HG02884 (cell line): ENCODE measurements at regions not wholly inside any gene's neighbourhood (a gene's known extent, or its start where the extent isn't known, plus 50 kb on each side); places are given as distances from the start of the nearest gene placed in this dataset.
"Not testable (repeated sequence)": the region's sequence is repeated elsewhere in the genome, so short reads cannot be mapped to it uniquely, and the experiment has no call there.

Experiments
- ATAC-seq: cut with Tn5 transposase; IDR thresholded peaks from one replicate; pipeline ENCODE4 v1.9.1; 2021; ENCODE audit warnings: mild to moderate bottlenecking, moderate library complexity; ENCODE audit not compliant: unreplicated experiment

DNA sequence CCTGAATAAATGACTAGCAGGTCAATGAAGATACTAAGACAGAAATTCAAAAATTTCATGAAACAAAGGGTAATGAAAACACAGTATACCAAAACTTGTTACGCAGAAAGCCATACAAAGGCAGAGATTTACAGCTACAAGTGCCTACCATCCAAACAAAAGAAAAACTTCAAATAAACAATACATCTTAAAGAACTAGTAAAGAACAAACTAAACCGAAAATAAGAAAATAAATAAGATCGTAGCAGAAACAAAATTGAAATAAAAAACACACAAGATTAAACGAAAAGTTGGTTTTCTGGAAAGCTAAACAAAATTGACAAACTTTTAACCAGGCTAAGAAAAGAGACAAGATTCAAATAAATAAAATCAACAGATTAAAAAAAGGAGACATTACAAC, 51.5 kb downstream of the VPREB1 start:
- not testable (repeated sequence) for ATAC-seq

- ATAC-seq, result not testable (repeated sequence)
Measured at GRCh38 chr22:22297159-22297793, 52.7 kb downstream of the VPREB1 start.

DNA sequence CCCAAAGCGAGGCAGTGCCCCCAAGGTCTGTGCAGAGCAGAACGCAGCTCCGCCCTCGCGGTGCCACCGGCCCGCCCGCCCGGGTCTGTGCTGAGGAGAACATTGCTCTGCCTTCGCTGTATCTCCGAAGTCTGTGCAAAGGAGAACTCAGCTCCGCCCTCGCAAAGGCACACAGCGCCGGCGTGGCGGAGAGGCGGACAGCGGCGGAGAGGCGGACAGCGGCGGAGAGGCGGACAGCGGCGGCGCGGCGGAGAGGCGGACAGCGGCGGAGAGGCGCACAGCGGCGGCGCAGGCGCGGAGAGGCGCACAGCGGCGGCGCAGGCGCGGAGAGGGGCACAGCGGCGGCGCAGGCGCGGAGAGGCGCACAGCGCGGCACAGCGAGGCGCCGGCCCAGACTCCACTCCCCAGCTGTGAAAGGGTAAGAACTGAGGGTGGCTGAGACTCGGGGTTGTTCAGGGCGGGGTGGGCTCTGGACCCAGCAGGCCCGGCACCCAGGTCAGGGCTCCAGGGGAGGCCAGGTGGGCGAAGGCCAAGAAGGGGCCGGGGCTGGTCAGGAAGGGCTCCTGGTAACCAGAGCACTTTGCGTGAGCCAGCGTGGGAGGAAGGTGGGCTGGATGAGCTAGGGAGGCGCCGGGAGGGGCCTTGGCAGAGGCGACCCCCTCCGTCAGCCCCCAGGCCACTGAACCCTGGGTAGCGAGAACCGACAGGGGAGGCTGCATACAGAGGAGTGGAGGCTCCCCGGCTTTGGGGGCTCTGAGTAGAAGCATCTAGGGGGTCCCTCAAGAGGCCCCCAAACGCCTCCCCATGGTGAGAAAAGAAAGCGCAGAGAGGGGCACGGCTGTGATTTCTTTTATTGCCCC, 53.4 kb downstream of the VPREB1 start:
- peak; percentile 63 for ATAC-seq

- ATAC-seq, result not testable (repeated sequence)
Measured at GRCh38 chr22:22298654-22299009, 54.0 kb downstream of the VPREB1 start.

- not testable (repeated sequence) for ATAC-seq
Measured at GRCh38 chr22:22300511-22300910, 55.9 kb downstream of the VPREB1 start.

DNA sequence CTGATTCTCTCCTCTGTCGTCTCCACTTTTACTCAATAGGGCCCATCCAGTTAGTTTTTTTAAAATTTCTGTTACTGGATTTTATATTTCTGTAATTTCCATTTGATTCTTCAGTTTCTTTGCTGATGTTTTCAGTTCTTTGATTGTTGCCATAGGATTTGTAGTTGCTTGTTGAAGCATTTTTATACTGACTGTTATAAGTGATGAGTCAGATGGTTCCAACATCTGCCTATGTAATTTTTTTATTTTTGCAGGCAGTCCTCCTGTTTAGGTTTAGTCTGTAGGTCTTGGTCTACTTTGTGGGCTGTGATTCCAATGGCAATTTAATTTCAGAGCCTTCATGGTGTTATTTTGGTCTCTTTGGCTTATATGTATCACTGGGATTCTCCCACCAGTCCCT, 56.4 kb downstream of the VPREB1 start:
- ATAC-seq, result not testable (repeated sequence)

DNA sequence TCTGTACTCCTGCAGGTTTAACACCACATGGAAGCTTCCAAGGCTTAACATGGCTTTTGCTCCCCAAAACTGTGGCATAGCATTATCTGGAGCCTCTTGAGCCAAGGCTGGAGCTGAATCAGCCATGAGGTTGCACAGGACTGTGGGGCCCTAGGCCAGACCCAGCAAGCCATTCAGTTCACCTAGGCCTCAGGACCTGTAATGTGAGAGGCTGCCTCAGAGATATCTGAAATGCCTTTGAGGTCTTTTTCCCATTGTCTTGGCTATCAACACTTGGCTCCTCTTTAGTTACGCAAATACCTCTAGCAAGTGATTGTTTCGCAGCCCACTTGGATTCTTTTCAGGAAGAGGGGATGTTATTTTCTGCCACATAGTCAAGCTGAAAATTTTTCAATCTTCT, 72.0 kb downstream of the VPREB1 start:
- no peak for ATAC-seq

DNA sequence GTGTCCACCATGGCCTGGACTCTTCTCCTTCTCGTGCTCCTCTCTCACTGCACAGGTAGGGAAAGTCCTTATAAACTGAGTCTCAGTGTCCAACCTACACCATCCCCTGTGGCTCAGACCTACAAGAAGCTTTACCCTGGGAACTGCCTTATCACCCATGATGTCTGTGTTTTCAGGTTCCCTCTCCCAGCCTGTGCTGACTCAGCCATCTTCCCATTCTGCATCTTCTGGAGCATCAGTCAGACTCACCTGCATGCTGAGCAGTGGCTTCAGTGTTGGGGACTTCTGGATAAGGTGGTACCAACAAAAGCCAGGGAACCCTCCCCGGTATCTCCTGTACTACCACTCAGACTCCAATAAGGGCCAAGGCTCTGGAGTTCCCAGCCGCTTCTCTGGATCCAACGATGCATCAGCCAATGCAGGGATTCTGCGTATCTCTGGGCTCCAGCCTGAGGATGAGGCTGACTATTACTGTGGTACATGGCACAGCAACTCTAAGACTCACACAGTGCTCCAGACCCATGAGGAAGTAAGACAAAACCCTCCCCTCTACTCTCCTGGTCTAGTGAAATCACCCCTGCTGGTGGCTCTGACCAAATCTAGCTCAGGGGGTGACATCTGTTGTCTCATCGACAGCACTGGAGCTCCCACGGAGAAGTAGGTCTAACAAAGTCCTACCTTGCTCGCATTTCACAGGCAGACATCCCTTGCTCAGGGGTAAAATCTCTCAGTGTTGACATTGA, 74.3 kb downstream of the VPREB1 start:
- no peak for ATAC-seq

- peak; percentile 65 for ATAC-seq
Measured at GRCh38 chr22:22321743-22322611, 77.4 kb downstream of the VPREB1 start.

DNA sequence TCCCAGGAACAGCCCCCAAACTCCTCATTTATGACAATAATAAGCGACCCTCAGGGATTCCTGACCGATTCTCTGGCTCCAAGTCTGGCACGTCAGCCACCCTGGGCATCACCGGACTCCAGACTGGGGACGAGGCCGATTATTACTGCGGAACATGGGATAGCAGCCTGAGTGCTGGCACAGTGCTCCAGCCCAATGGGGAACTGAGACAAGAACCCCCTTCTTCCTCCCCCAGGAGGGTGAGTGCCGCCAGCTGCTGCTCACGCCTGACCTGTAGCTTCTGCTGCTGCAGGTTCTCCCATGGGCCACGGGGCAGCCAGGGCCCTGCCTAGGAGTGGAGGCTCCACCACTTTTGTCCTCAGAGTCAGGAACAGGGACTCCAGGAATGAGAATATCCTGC, 78.2 kb downstream of the VPREB1 start:
- no peak for ATAC-seq

DNA sequence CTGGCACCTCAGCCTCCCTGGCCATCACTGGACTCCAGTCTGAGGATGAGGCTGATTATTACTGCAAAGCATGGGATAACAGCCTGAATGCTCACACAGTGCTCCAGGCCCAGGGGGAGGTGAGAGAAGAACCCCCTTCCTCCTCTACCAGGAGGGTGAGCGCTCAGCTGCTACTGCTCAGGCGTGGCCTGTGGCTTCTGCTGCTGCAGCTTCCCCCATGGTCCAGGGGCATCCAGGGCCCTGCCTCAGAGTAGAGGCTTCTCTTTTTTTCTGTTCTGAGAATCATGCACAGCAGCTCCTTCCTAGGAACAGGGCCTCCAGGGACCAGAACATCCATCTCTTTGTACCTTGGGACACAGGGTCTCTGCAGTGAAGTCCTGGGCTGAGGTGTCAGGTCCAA, 83.1 kb downstream of the VPREB1 start:
- no peak for ATAC-seq

- ATAC-seq, result no peak
Measured at GRCh38 chr22:22329792-22330191, 85.2 kb downstream of the VPREB1 start.

- not testable (repeated sequence) for ATAC-seq
Measured at GRCh38 chr22:22335640-22336039, 91.1 kb downstream of the VPREB1 start.

GRCh38 chr22:22336333-22336732, 91.7 kb downstream of the VPREB1 start:
- ATAC-seq, result not testable (repeated sequence)

- not testable (repeated sequence) for ATAC-seq
Measured at GRCh38 chr22:22338778-22339177, 94.2 kb downstream of the VPREB1 start.

DNA sequence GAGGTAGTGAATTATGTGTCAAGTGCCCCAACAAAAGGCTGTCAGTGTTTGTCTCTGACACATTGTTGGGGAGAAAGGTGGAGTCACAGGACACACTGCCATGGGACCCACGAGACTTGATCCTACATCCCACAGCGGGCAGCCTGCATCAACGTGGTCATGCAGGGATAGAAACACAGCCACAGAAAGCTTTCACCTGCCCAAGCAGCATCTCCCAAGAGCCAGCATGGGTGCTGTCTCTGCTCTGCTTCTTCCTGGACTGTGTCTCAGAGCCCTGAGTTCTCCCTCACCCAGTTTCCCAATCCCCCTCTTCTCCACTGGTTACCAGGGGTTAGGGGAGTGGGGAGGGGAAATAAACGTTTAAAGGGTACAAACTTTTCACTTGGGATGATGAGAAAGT, 97.2 kb downstream of the VPREB1 start:
- ATAC-seq, result no peak

GRCh38 chr22:22342697-22343580, 98.4 kb downstream of the VPREB1 start:
- ATAC-seq, result no peak

- no peak for ATAC-seq
Measured at GRCh38 chr22:22343581-22344296, 99.2 kb downstream of the VPREB1 start.

DNA sequence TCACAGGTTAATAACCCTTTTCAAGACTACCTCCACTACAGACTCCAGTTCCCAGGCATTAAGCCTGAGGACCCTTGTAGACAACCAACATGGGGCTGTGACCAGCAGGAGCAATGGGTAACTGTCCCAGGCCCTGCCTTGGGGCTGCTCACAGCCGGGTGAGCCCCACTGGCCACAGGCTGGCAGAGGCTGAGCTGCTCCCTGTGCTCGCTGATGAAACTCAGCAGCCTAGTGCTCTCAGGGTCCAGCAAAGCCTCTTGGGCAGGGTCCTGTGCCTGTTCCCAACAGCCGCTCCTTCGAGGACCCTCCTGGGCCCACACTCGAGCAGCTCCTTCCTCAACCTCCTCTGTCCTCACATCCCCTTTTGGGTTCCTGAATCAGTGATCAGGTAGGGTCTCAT, 99.8 kb downstream of the VPREB1 start:
- ATAC-seq, result no peak
